ENCODE measurements at regions not wholly inside any gene's neighbourhood (a gene's known extent, or its start where the extent isn't known, plus 50 kb on each side); places are given as distances from the start of the nearest gene placed in this dataset.

- DNase-seq (ENCODE audit: low read depth in 1 of 2, low spot score in 1 of 2) = no peak
- TF ChIP-seq JUND (IDR thresholded peaks at IDR 0.05; ENCODE audit: low read depth) = no peak
- in situ Hi-C loops (cut with HindIII; ENCODE audit: low pct_unique_long_range_greater_than_20kb, low sequenced_read_pairs) = no loop called here
These were observed 332.4 kb upstream of the SOX2 start for GRCh38 chr3:181379278-181379677.

- in situ Hi-C loops (cut with HindIII; ENCODE audit: low pct_unique_long_range_greater_than_20kb, low sequenced_read_pairs) = no loop called here
- TF ChIP-seq JUND (IDR thresholded peaks at IDR 0.05; ENCODE audit: low read depth) = no peak
- DNase-seq (ENCODE audit: low read depth in 1 of 2, low spot score in 1 of 2) = no peak
These were observed 342.1 kb upstream of the SOX2 start for GRCh38 chr3:181369637-181370036.

DNA sequence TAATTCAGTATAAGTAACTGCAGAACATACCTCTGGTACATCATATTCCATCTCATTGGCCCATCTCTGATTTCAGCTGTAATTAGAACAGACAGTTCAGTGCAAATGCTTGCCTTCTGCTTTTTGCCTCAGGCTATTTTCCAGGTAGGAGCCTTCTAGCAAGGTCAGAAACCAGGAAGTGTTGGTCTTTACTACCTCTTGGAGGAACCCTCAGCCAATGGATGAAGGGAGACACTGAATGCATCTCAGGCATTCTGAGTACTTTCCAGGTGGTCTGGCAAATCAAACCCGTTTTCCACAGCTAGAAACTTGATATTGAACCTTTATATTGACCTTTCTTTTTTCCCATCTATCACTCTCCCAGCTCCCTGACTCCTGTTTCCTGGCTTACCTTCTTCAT lies 348.5 kb upstream of the SOX2 start:
- peak in 1 of 2 experiments; percentile 23 for DNase-seq (ENCODE audit: low read depth in 1 of 2, low spot score in 1 of 2)
- no peak for TF ChIP-seq JUND (IDR thresholded peaks at IDR 0.05; ENCODE audit: low read depth)
- in situ Hi-C loops (cut with HindIII; ENCODE audit: low pct_unique_long_range_greater_than_20kb, low sequenced_read_pairs) = no loop called here

- no peak for DNase-seq (ENCODE audit: low read depth in 1 of 2, low spot score in 1 of 2)
- no peak for TF ChIP-seq JUND (IDR thresholded peaks at IDR 0.05; ENCODE audit: low read depth)
- in situ Hi-C loops (cut with HindIII; ENCODE audit: low pct_unique_long_range_greater_than_20kb, low sequenced_read_pairs) = no loop called here
These were observed 349.3 kb upstream of the SOX2 start for GRCh38 chr3:181362378-181362777.

DNA sequence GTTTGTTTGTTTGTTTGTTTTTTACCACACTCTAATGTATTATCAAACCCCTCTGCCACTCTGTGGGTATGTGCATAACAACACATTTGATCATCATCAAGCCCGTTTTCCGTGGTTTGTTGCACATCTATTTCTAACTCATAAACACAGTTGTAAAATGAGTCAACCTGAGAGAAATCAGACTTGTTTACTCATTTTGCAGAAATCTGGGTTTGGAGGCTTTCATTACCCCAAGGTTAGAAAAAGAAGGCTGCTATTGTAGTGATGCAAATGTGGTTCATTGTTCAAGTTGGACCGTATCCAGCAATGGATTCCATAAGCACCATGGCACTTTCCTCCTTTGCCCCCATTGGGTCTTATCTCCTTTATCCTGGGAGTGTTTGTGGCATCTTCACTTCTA lies 353.2 kb upstream of the SOX2 start:
- no peak for TF ChIP-seq JUND (IDR thresholded peaks at IDR 0.05; ENCODE audit: low read depth)
- DNase-seq (ENCODE audit: low read depth in 1 of 2, low spot score in 1 of 2) = no peak
- in situ Hi-C loops (cut with HindIII; ENCODE audit: low pct_unique_long_range_greater_than_20kb, low sequenced_read_pairs) = no loop called here

GRCh38 chr3:181358060-181358459 lies 353.7 kb upstream of the SOX2 start:
- DNase-seq (ENCODE audit: low read depth in 1 of 2, low spot score in 1 of 2) = no peak
- in situ Hi-C loops (cut with HindIII; ENCODE audit: low pct_unique_long_range_greater_than_20kb, low sequenced_read_pairs) = no loop called here
- no peak for TF ChIP-seq JUND (IDR thresholded peaks at IDR 0.05; ENCODE audit: low read depth)

- TF ChIP-seq JUND (IDR thresholded peaks at IDR 0.05; ENCODE audit: low read depth) = no peak
- peak; percentile 33 to 40 for DNase-seq (ENCODE audit: low read depth in 1 of 2, low spot score in 1 of 2)
- in situ Hi-C loops (cut with HindIII; ENCODE audit: low pct_unique_long_range_greater_than_20kb, low sequenced_read_pairs) = no loop called here
These were observed 357.6 kb upstream of the SOX2 start for GRCh38 chr3:181354140-181354539.

- TF ChIP-seq JUND (IDR thresholded peaks at IDR 0.05; ENCODE audit: low read depth) = no peak
- in situ Hi-C loops (cut with HindIII; ENCODE audit: low pct_unique_long_range_greater_than_20kb, low sequenced_read_pairs) = no loop called here
- no peak for DNase-seq (ENCODE audit: low read depth in 1 of 2, low spot score in 1 of 2)
These were observed 354.8 kb upstream of the DNAJC19 start for GRCh38 chr3:181344331-181344730.

GRCh38 chr3:181336597-181336996 lies 347.1 kb upstream of the DNAJC19 start:
- in situ Hi-C loops (cut with HindIII; ENCODE audit: low pct_unique_long_range_greater_than_20kb, low sequenced_read_pairs) = no loop called here
- peak in 1 of 2 experiments; percentile 36 for DNase-seq (ENCODE audit: low read depth in 1 of 2, low spot score in 1 of 2)
- no peak for TF ChIP-seq JUND (IDR thresholded peaks at IDR 0.05; ENCODE audit: low read depth)

- DNase-seq (ENCODE audit: low read depth in 1 of 2, low spot score in 1 of 2) = no peak
- in situ Hi-C loops (cut with HindIII; ENCODE audit: low pct_unique_long_range_greater_than_20kb, low sequenced_read_pairs) = no loop called here
- no peak for TF ChIP-seq JUND (IDR thresholded peaks at IDR 0.05; ENCODE audit: low read depth)
These were observed 343.9 kb upstream of the DNAJC19 start for GRCh38 chr3:181333394-181333793.

DNA sequence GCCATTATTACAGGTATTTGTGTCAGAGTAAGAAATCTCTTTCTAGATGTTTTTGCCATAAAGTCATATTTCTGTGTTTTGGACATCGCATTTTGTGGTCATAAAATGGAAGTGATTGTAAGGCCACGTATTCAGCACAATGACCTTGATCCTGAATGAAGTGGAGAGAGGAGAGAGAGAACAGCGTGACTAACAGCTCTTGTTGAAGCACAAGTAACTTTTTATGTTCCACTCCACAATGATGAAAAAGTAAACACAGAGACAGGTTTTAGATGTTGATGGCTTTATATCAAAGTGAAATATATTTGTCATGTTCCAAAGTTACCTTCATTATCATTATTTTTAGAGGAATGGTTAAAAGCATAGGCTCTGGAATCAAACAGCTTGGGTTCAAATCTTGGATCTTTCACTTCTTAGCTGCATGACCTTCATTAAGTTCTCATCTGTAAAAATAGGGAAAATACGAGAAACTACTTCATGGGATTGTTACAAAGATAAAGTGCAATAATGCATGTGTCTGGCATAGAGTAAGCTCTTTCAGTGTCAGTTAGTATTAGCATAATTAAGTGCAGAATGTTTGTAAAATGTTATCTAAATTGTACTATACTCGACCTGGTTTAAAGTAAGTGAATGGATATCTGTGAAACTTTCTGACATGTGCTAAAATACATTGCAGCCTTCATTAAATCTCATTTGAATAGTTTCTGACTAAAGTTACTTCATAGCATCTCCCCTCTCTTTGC lies 341.5 kb upstream of the DNAJC19 start:
- no peak for DNase-seq (ENCODE audit: low read depth in 1 of 2, low spot score in 1 of 2)
- no peak for TF ChIP-seq JUND (IDR thresholded peaks at IDR 0.05; ENCODE audit: low read depth)
- in situ Hi-C loops (cut with HindIII; ENCODE audit: low pct_unique_long_range_greater_than_20kb, low sequenced_read_pairs) = no loop called here

DNA sequence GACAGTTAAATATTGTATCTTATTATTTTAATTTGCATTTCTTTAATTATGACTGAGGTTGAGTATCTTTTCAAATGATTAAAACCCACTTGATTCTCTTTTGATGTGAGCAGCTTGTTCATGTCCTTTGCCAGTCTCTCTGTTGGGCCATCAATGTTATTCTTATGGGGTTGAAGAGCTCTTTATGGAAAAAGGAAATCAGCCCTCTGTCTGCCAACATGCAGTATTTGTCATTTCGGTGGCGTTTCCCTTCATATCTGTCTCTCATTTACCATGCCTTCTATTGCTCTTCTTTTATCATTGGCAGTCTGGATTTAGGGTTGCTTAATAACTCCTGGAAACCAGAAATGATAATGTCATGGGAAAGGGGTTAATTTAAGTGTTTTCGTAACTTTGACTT lies 340.7 kb upstream of the DNAJC19 start:
- in situ Hi-C loops (cut with HindIII; ENCODE audit: low pct_unique_long_range_greater_than_20kb, low sequenced_read_pairs) = no loop called here
- DNase-seq (ENCODE audit: low read depth in 1 of 2, low spot score in 1 of 2) = no peak
- TF ChIP-seq JUND (IDR thresholded peaks at IDR 0.05; ENCODE audit: low read depth) = no peak

- peak; percentile 20; the same call in 1 of the 2 replicates for TF ChIP-seq JUND (IDR thresholded peaks at IDR 0.05; ENCODE audit: low read depth)
- in situ Hi-C loops (cut with HindIII; ENCODE audit: low pct_unique_long_range_greater_than_20kb, low sequenced_read_pairs) = no loop called here
These were observed 339.5 kb upstream of the DNAJC19 start for GRCh38 chr3:181329024-181329423.

GRCh38 chr3:181328346-181328745 lies 338.8 kb upstream of the DNAJC19 start:
- DNase-seq (ENCODE audit: low read depth in 1 of 2, low spot score in 1 of 2) = no peak
- in situ Hi-C loops (cut with HindIII; ENCODE audit: low pct_unique_long_range_greater_than_20kb, low sequenced_read_pairs) = no loop called here
- no peak for TF ChIP-seq JUND (IDR thresholded peaks at IDR 0.05; ENCODE audit: low read depth)

More at GRCh38 chr3:181329024-181329423, 339.5 kb upstream of the DNAJC19 start:
- DNase-seq (ENCODE audit: low read depth in 1 of 2, low spot score in 1 of 2) = no peak

All from T47D (cell line).